GM18858 (cell line): ENCODE measurements at regions not wholly inside any gene's neighbourhood (a gene's known extent, or its start where the extent isn't known, plus 50 kb on each side); places are given as distances from the start of the nearest gene placed in this dataset.
A peak's percentile ranks its signal among the peaks of the same experiment; 100 is the strongest.

Source experiments
- ATAC-seq: cut with Tn5 transposase; IDR thresholded peaks from one replicate; pipeline ENCODE4 v1.9.1; 2021; ENCODE audit not compliant: unreplicated experiment

- no peak for ATAC-seq
Measured at GRCh38 chr20:21653628-21654027, 51.8 kb upstream of the PAX1 start.

GRCh38 chr20:21643417-21643816 lies 62.0 kb upstream of the PAX1 start:
- no peak for ATAC-seq

- no peak for ATAC-seq
Measured at GRCh38 chr20:21640556-21640955, 64.9 kb upstream of the PAX1 start.

- no peak for ATAC-seq
Measured at GRCh38 chr20:21633829-21634228, 71.6 kb upstream of the PAX1 start.

- ATAC-seq = no peak
Measured at GRCh38 chr20:21632735-21633053, 72.8 kb upstream of the PAX1 start.

GRCh38 chr20:21632031-21632734 lies 73.3 kb upstream of the PAX1 start:
- no peak for ATAC-seq

- ATAC-seq = no peak
Measured at GRCh38 chr20:21628800-21629199, 76.7 kb upstream of the PAX1 start.

- ATAC-seq = no peak
Measured at GRCh38 chr20:21623781-21624094, 81.7 kb upstream of the PAX1 start.

- no peak for ATAC-seq
Measured at GRCh38 chr20:21623074-21623780, 82.2 kb upstream of the PAX1 start.

GRCh38 chr20:21622097-21622857 lies 83.2 kb upstream of the PAX1 start:
- no peak for ATAC-seq

GRCh38 chr20:21618759-21619416 lies 86.6 kb upstream of the PAX1 start:
- ATAC-seq = peak; percentile 70

- ATAC-seq = no peak
Measured at GRCh38 chr20:21615617-21616080, 89.8 kb upstream of the PAX1 start.

GRCh38 chr20:21614980-21615379 lies 90.5 kb upstream of the PAX1 start:
- no peak for ATAC-seq

- ATAC-seq = no peak
Measured at GRCh38 chr20:21613512-21613911, 92.0 kb upstream of the PAX1 start.

- ATAC-seq = no peak
Measured at GRCh38 chr20:21609981-21610380, 95.5 kb upstream of the PAX1 start.

GRCh38 chr20:21609221-21609620 lies 95.4 kb upstream of the NKX2-2 start:
- ATAC-seq = no peak

- ATAC-seq = no peak
Measured at GRCh38 chr20:21608777-21609176, 94.9 kb upstream of the NKX2-2 start.

- no peak for ATAC-seq
Measured at GRCh38 chr20:21607971-21608725, 94.3 kb upstream of the NKX2-2 start.

- no peak for ATAC-seq
Measured at GRCh38 chr20:21601799-21602198, 87.9 kb upstream of the NKX2-2 start.

GRCh38 chr20:21586682-21587081 lies 72.8 kb upstream of the NKX2-2 start:
- no peak for ATAC-seq
